ENCODE measurements at regions not wholly inside any gene's neighbourhood (a gene's known extent, or its start where the extent isn't known, plus 50 kb on each side); places are given as distances from the start of the nearest gene placed in this dataset.

DNA sequence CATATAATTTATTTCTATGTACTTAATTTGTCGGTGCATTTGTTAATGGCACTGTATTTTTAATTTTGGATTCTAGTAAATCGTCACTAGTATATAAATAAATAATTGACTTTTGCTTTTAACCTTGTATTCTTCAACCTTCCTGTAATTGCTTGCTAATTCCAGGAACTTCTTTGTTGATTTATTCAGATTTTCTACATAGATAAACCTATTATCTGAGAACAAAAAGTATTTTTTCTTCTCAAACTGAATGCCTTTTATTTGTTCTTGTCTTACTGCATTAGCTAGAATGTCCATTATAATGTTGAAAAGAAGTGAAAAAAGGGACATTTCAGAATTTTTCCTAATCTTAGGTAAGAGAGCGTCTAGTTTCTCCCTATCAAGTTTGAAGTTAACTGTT lies 839.1 kb downstream of the SH3BGRL start:
- no peak for DNase-seq (ENCODE audit: low read depth in 2 of 2)
- Histone ChIP-seq H3K79me2 (ENCODE audit: control insufficient read depth, insufficient read depth, low read length) (no peaks in the 10 kb centered on the region), H3K9ac (ENCODE audit: insufficient read depth, low read length) (no peak overlapping the region), H3K4me3 (replicated peaks in 1 of 4; ENCODE audit: control extremely low read depth in 1 of 4, insufficient read depth in 1 of 4, low read depth in 3 of 4, low read length in 4 of 4) (no peak overlapping the region), H3K27ac (ENCODE audit: insufficient read depth, low read length) (no peak overlapping the region), H2AFZ (ENCODE audit: low read length) (no peak overlapping the region), H3K36me3 (ENCODE audit: control insufficient read depth, insufficient read depth, low read length) (no peaks in the 10 kb centered on the region), H4K20me1 (ENCODE audit: control insufficient read depth, extremely low read depth, insufficient read depth, low read length) (no peaks in the 10 kb centered on the region), H3K4me2 (ENCODE audit: extremely low read depth, insufficient read depth, low read length) (no peak overlapping the region), H3K4me1 (ENCODE audit: control insufficient read depth, extremely low read depth, insufficient read depth, low read length) (no peaks in the 10 kb centered on the region), H3K9me3 (ENCODE audit: control insufficient read depth, insufficient read depth, low read depth, low read length) (no peaks in the 10 kb centered on the region), H3K27me3 (ENCODE audit: control insufficient read depth, insufficient read depth, low read length) (no peaks in the 10 kb centered on the region)
- no peak for TF ChIP-seq EZH2 (IDR thresholded peaks at IDR 0.05; ENCODE audit: low read length, missing control alignments)
- TF ChIP-seq CTCF (conservative IDR thresholded peaks at IDR 0.05 in 1 of 2, IDR thresholded peaks at IDR 0.05 in 1 of 2; ENCODE audit: low read depth in 1 of 2, low read length in 2 of 2) = no peak

DNA sequence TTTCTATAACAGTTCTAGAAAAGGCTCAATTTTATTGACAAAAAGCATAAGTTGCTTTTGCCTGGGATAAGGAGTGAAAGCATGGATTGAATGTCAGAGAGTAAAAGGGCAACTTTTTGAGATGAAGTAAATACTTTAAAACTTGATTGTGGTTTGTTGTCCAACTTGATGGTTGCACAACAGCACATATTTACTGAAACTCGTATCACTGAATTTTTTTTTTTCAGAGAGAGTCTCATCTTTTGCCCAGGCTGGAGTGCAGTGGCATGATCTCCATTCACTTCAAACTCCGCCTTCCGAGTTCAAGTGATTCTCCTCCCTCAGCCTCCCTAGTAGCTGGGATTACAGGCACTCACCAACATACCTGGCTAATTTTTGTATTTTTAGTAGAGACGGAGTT lies 856.8 kb downstream of the SH3BGRL start:
- H3K4me1 ChIP-seq (ENCODE audit: control insufficient read depth, extremely low read depth, insufficient read depth, low read length) = no peaks in the 10 kb centered on the region
- DNase-seq (ENCODE audit: low read depth in 2 of 2) = no peak
- no peaks in the 10 kb centered on the region for H3K27me3 ChIP-seq (ENCODE audit: control insufficient read depth, insufficient read depth, low read length)
- no peak overlapping the region for H2AFZ ChIP-seq (ENCODE audit: low read length)
- no peaks in the 10 kb centered on the region for H3K36me3 ChIP-seq (ENCODE audit: control insufficient read depth, insufficient read depth, low read length)
- H4K20me1 ChIP-seq (ENCODE audit: control insufficient read depth, extremely low read depth, insufficient read depth, low read length) = no peaks in the 10 kb centered on the region
- no peaks in the 10 kb centered on the region for H3K9me3 ChIP-seq (ENCODE audit: control insufficient read depth, insufficient read depth, low read depth, low read length)
- H3K27ac ChIP-seq (ENCODE audit: insufficient read depth, low read length) = no peak overlapping the region
- no peaks in the 10 kb centered on the region for H3K79me2 ChIP-seq (ENCODE audit: control insufficient read depth, insufficient read depth, low read length)
- H3K9ac ChIP-seq (ENCODE audit: insufficient read depth, low read length) = no peak overlapping the region
- TF ChIP-seq EZH2 (IDR thresholded peaks at IDR 0.05; ENCODE audit: low read length, missing control alignments) (no peak), CTCF (conservative IDR thresholded peaks at IDR 0.05 in 1 of 2, IDR thresholded peaks at IDR 0.05 in 1 of 2; ENCODE audit: low read depth in 1 of 2, low read length in 2 of 2) (no peak)
- H3K4me2 ChIP-seq (ENCODE audit: extremely low read depth, insufficient read depth, low read length) = no peak overlapping the region
- H3K4me3 ChIP-seq (replicated peaks in 1 of 4; ENCODE audit: control extremely low read depth in 1 of 4, insufficient read depth in 1 of 4, low read depth in 3 of 4, low read length in 4 of 4) = no peak overlapping the region

GRCh38 chrX:82070948-82071347 lies 869.0 kb downstream of the SH3BGRL start:
- H4K20me1 ChIP-seq (ENCODE audit: control insufficient read depth, extremely low read depth, insufficient read depth, low read length) = no peaks in the 10 kb centered on the region
- no peak overlapping the region for H2AFZ ChIP-seq (ENCODE audit: low read length)
- TF ChIP-seq CTCF (conservative IDR thresholded peaks at IDR 0.05 in 1 of 2, IDR thresholded peaks at IDR 0.05 in 1 of 2; ENCODE audit: low read depth in 1 of 2, low read length in 2 of 2) = no peak
- TF ChIP-seq EZH2 (IDR thresholded peaks at IDR 0.05; ENCODE audit: low read length, missing control alignments) = no peak
- no peaks in the 10 kb centered on the region for H3K27me3 ChIP-seq (ENCODE audit: control insufficient read depth, insufficient read depth, low read length)
- H3K36me3 ChIP-seq (ENCODE audit: control insufficient read depth, insufficient read depth, low read length) = no peaks in the 10 kb centered on the region
- H3K4me1 ChIP-seq (ENCODE audit: control insufficient read depth, extremely low read depth, insufficient read depth, low read length) = no peaks in the 10 kb centered on the region
- no peak overlapping the region for H3K9ac ChIP-seq (ENCODE audit: insufficient read depth, low read length)
- no peak overlapping the region for H3K4me3 ChIP-seq (replicated peaks in 1 of 4; ENCODE audit: control extremely low read depth in 1 of 4, insufficient read depth in 1 of 4, low read depth in 3 of 4, low read length in 4 of 4)
- DNase-seq (ENCODE audit: low read depth in 2 of 2) = no peak
- no peaks in the 10 kb centered on the region for H3K79me2 ChIP-seq (ENCODE audit: control insufficient read depth, insufficient read depth, low read length)
- no peaks in the 10 kb centered on the region for H3K9me3 ChIP-seq (ENCODE audit: control insufficient read depth, insufficient read depth, low read depth, low read length)
- H3K4me2 ChIP-seq (ENCODE audit: extremely low read depth, insufficient read depth, low read length) = no peak overlapping the region
- no peak overlapping the region for H3K27ac ChIP-seq (ENCODE audit: insufficient read depth, low read length)

Measured in fibroblast of lung (primary cell).